Activated naive CD4-positive, alpha-beta T cell treated with anti-CD3 and anti-CD28 coated beads, Interleukin-2, amount 50 U/mL, for 24 hours (primary cell): ENCODE measurements at regions not wholly inside any gene's neighbourhood (a gene's known extent, or its start where the extent isn't known, plus 50 kb on each side); places are given as distances from the start of the nearest gene placed in this dataset.

Experiments used
- H3K27ac Mint-ChIP-seq: one replicate; pipeline ENCODE4 v1.8.0; 2021; ENCODE audit warnings: mild to moderate bottlenecking, mixed read lengths
- H3K27me3 Mint-ChIP-seq: one replicate; pipeline ENCODE4 v1.8.0; 2021; ENCODE audit warnings: mixed read lengths
- H3K36me3 Mint-ChIP-seq: one replicate; pipeline ENCODE4 v1.8.0; 2021; ENCODE audit warnings: mixed read lengths
- H3K4me1 Mint-ChIP-seq: one replicate; pipeline ENCODE4 v1.8.0; 2021; ENCODE audit warnings: mixed read lengths
- H3K4me3 Mint-ChIP-seq: one replicate; pipeline ENCODE4 v1.8.0; 2021; ENCODE audit warnings: mild to moderate bottlenecking, mixed read lengths
- H3K9me3 Mint-ChIP-seq: one replicate; pipeline ENCODE4 v1.8.0; 2021; ENCODE audit warnings: mixed read lengths

GRCh38 chrX:42128587-42128986 is 205.2 kb upstream of the CASK start:
- Mint-ChIP-seq H3K9me3 (no peaks in the 10 kb centered on the region), H3K27ac (no peak overlapping the region), H3K27me3 (no peaks in the 10 kb centered on the region), H3K4me3 (no peak overlapping the region), H3K4me1 (peaks cover 40% of the 10 kb centered on the region), H3K36me3 (no peaks in the 10 kb centered on the region)

GRCh38 chrX:42128020-42128419 is 204.7 kb upstream of the CASK start:
- no peaks in the 10 kb centered on the region for H3K36me3 Mint-ChIP-seq
- no peaks in the 10 kb centered on the region for H3K27me3 Mint-ChIP-seq
- H3K4me1 Mint-ChIP-seq: peaks cover 40% of the 10 kb centered on the region
- no peak overlapping the region for H3K27ac Mint-ChIP-seq
- no peaks in the 10 kb centered on the region for H3K9me3 Mint-ChIP-seq
- no peak overlapping the region for H3K4me3 Mint-ChIP-seq

GRCh38 chrX:42127563-42127962 is 204.2 kb upstream of the CASK start:
- no peaks in the 10 kb centered on the region for H3K27me3 Mint-ChIP-seq
- H3K9me3 Mint-ChIP-seq: no peaks in the 10 kb centered on the region
- no peak overlapping the region for H3K4me3 Mint-ChIP-seq
- H3K36me3 Mint-ChIP-seq: no peaks in the 10 kb centered on the region
- peaks cover 40% of the 10 kb centered on the region for H3K4me1 Mint-ChIP-seq
- no peak overlapping the region for H3K27ac Mint-ChIP-seq

DNA sequence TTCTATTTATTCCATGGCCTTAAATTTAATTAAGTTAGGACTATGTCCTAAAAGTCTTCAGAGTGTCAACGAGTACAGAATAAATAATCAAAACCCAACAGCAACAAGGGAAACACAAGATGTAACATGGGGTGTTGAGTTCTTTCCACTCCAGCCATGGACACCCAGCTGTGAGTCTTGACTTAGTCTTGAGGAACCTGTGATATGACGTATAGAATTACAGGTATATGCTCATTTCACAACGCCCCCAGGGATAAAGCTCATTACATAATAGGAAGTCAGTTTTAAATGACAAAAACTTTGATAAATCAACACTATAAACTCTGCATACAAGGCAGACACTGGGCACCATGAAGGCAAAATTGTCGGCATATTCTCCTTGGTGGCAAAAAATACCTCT is 200.0 kb upstream of the CASK start:
- Mint-ChIP-seq H3K27me3 (no peaks in the 10 kb centered on the region), H3K27ac (no peak overlapping the region), H3K36me3 (no peaks in the 10 kb centered on the region), H3K4me3 (no peak overlapping the region), H3K9me3 (no peaks in the 10 kb centered on the region), H3K4me1 (peaks cover 10% of the 10 kb centered on the region)

GRCh38 chrX:42119076-42119475 is 195.7 kb upstream of the CASK start:
- no peaks in the 10 kb centered on the region for H3K27me3 Mint-ChIP-seq

GRCh38 chrX:42117318-42117717 is 194.0 kb upstream of the CASK start:
- Mint-ChIP-seq H3K27ac (no peak overlapping the region), H3K4me3 (no peak overlapping the region), H3K9me3 (no peaks in the 10 kb centered on the region), H3K36me3 (no peaks in the 10 kb centered on the region), H3K27me3 (no peaks in the 10 kb centered on the region), H3K4me1 (no peaks in the 10 kb centered on the region)

More at GRCh38 chrX:42119076-42119475, 195.7 kb upstream of the CASK start:
- H3K4me1 Mint-ChIP-seq: no peaks in the 10 kb centered on the region
- H3K4me3 Mint-ChIP-seq: no peak overlapping the region
- H3K36me3 Mint-ChIP-seq: no peaks in the 10 kb centered on the region
- no peaks in the 10 kb centered on the region for H3K9me3 Mint-ChIP-seq
- H3K27ac Mint-ChIP-seq: no peak overlapping the region

DNA sequence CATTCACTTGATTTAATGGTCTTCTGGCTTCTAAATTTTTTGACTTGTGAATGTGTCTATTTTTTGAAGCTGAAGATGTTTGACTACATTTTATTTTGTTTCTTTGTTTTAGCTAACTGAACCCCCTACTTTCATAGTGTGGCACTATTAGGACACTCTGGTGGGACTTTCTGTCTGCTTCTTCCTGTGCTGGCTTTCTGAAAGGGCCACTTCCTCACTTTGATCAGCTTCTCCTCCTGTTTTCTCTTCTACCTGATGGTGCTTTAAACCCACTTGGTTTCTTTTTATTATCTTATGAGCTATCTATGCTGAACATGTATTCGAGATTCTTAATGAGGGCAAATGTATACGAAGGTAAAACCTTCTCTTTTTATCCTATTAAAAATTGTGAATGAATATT is 186.1 kb upstream of the CASK start:
- no peaks in the 10 kb centered on the region for H3K36me3 Mint-ChIP-seq
- H3K27me3 Mint-ChIP-seq: no peaks in the 10 kb centered on the region
- no peaks in the 10 kb centered on the region for H3K9me3 Mint-ChIP-seq
- H3K27ac Mint-ChIP-seq: peak overlapping the region; percentile 59
- peaks cover 19% of the 10 kb centered on the region for H3K4me1 Mint-ChIP-seq
- no peak overlapping the region for H3K4me3 Mint-ChIP-seq

GRCh38 chrX:42107495-42108488 is 184.4 kb upstream of the CASK start:
- Mint-ChIP-seq H3K4me3 (no peak overlapping the region), H3K9me3 (no peaks in the 10 kb centered on the region)

DNA sequence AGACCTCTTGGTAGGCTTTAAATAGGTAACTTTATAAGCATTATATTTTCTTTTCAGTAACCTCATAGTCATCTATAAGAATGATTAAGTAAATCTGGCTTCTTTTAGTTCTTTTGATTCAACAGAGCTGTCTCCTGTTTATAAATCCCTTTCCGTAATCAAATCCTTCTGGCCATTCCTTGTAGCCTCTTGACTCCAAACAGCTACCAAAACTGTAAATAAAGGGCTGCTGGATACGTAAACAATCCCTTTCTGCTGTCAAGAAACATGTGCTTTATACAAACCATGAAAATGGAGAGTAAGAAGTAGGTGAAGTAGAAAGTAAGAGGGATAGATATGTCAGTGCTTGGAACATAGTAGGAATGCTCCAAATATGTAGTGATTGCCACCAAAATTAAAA is 183.2 kb upstream of the CASK start:
- Mint-ChIP-seq H3K9me3 (no peaks in the 10 kb centered on the region), H3K4me1 (peaks cover 19% of the 10 kb centered on the region), H3K4me3 (no peak overlapping the region), H3K36me3 (no peaks in the 10 kb centered on the region), H3K27ac (no peak overlapping the region), H3K27me3 (no peaks in the 10 kb centered on the region)

More at GRCh38 chrX:42107495-42108488, 184.4 kb upstream of the CASK start:
- H3K4me1 Mint-ChIP-seq: peaks cover 19% of the 10 kb centered on the region
- no peak overlapping the region for H3K27ac Mint-ChIP-seq
- no peaks in the 10 kb centered on the region for H3K36me3 Mint-ChIP-seq
- H3K27me3 Mint-ChIP-seq: no peaks in the 10 kb centered on the region

DNA sequence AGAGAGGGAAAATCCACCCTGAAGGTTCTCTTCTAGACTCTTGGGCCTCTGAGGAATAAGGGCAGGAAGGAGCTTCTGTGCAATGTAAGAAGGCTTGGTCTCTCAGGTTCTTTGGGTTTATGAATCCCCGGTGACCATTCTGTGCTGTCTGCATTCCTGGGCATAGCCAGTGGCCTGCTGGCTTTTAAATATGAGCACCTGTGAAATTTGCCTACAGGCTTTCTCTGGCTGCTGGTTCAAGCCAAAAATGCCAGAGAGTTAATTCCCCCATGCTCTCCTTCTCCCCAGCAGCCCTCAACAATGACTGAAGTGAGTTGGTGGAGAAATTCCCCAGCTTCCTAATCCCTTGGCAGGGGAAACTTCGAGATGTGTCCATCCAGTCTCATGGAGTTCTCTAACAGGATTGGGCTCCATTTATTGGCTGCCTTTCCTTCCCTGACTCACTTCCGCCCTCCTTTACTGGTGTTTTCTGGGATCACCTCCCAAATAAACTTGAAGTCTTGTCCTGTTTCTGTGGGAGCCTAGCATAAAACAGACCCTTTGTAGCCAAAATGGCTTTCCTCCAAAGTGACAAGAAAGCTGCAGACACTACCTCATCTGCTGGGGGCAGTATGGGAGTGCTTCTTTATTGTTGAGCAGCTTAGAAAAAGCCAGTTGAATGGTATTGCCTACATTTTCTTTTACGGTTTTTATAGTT is 179.4 kb upstream of the CASK start:
- Mint-ChIP-seq H3K27ac (no peak overlapping the region), H3K9me3 (no peaks in the 10 kb centered on the region), H3K4me3 (no peak overlapping the region), H3K27me3 (no peaks in the 10 kb centered on the region), H3K4me1 (peaks cover 6% of the 10 kb centered on the region), H3K36me3 (no peaks in the 10 kb centered on the region)

DNA sequence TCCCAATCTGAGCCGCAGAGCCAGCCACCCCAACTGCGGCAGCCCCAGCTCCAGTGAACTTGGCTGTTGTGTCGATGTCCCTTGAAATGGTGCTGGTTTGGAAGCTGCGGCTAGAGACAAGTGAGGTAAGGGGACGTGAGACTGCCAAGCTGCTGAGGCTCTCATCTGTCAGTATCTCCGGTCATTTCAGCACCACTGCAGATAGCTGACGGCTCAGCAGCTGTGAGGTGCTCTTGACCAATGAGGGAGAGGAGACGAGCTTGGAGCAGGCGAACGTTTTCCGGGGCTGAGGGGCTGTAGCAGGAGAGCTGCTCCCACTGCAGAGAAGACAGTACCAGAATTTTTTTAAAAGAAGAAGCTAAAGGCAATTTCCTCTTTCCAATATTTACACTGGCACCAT is 175.5 kb upstream of the CASK start:
- H3K9me3 Mint-ChIP-seq: no peaks in the 10 kb centered on the region
- H3K4me3 Mint-ChIP-seq: no peak overlapping the region
- H3K27me3 Mint-ChIP-seq: no peaks in the 10 kb centered on the region
- peaks cover 4% of the 10 kb centered on the region for H3K4me1 Mint-ChIP-seq
- no peak overlapping the region for H3K27ac Mint-ChIP-seq
- H3K36me3 Mint-ChIP-seq: no peaks in the 10 kb centered on the region

DNA sequence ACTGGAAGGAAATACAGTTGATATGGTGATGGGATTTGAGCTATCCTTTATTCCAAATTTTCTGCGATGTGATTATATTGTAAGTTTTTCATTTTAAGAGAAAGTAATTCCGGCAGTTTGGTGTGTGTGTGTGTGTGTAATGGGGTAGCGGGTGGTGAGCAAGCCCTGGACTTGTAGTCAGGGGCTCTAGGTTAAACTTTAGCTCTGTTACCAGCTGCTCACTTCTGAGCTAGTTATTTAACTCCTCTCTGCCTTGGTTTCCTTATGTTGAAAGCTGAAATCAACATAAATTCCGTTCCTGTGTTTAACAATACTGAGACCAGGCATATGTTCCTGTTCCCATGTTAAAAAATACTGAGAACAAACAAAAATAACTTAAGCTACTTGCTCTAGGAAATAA is 174.1 kb upstream of the CASK start:
- Mint-ChIP-seq H3K27me3 (no peaks in the 10 kb centered on the region), H3K9me3 (no peaks in the 10 kb centered on the region), H3K4me3 (no peak overlapping the region), H3K36me3 (no peaks in the 10 kb centered on the region), H3K27ac (no peak overlapping the region), H3K4me1 (peaks cover 5% of the 10 kb centered on the region)

- Mint-ChIP-seq H3K27ac (no peak overlapping the region), H3K4me3 (no peak overlapping the region), H3K4me1 (peaks cover 5% of the 10 kb centered on the region), H3K36me3 (no peaks in the 10 kb centered on the region), H3K27me3 (no peaks in the 10 kb centered on the region), H3K9me3 (no peaks in the 10 kb centered on the region)
Measured at GRCh38 chrX:42096265-42096920, 173.0 kb upstream of the CASK start.

- Mint-ChIP-seq H3K4me3 (no peak overlapping the region), H3K9me3 (no peaks in the 10 kb centered on the region), H3K27ac (no peak overlapping the region), H3K27me3 (no peaks in the 10 kb centered on the region), H3K36me3 (no peaks in the 10 kb centered on the region), H3K4me1 (peaks cover 5% of the 10 kb centered on the region)
Measured at GRCh38 chrX:42094218-42094617, 170.9 kb upstream of the CASK start.

- H3K27ac Mint-ChIP-seq: no peak overlapping the region
- peaks cover 5% of the 10 kb centered on the region for H3K4me1 Mint-ChIP-seq
- H3K9me3 Mint-ChIP-seq: no peaks in the 10 kb centered on the region
- H3K4me3 Mint-ChIP-seq: no peak overlapping the region
- H3K36me3 Mint-ChIP-seq: no peaks in the 10 kb centered on the region
- no peaks in the 10 kb centered on the region for H3K27me3 Mint-ChIP-seq
Measured at GRCh38 chrX:42093756-42094155, 170.4 kb upstream of the CASK start.

DNA sequence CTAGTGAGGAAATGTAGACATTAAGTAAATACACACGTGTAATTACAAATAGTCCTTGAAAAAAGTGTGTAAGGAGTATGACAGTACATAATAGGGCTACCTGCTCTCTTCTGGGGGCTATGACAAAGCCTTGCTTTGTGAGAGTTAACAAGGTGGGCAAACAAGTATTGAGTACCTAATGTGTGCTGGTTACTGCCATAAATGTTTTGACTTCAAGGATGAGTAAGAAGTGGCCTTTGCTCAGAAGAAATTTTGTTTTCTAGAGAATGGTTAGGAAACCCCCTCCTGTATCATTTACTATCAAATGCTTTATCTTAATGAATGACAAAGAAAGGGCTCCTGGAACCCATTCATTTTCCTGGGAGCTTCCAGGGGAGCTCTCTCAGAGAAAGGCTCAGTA is 167.0 kb upstream of the CASK start:
- no peak overlapping the region for H3K27ac Mint-ChIP-seq
- H3K4me3 Mint-ChIP-seq: no peak overlapping the region
- H3K4me1 Mint-ChIP-seq: peaks cover 5% of the 10 kb centered on the region
- H3K9me3 Mint-ChIP-seq: no peaks in the 10 kb centered on the region
- no peaks in the 10 kb centered on the region for H3K27me3 Mint-ChIP-seq
- H3K36me3 Mint-ChIP-seq: no peaks in the 10 kb centered on the region
